SK-N-SH (cell line): ENCODE measurements at regions not wholly inside any gene's neighbourhood (a gene's known extent, or its start where the extent isn't known, plus 50 kb on each side); places are given as distances from the start of the nearest gene placed in this dataset.

Experiments used
- CTCF ChIA-PET: fragments of 300-600, 350-600 bp; formaldehyde crosslinking; extraction: SDS; loops from one replicate; lab custom pipeline; 2021; lab: Yijun Ruan, JAX
- POLR2A ChIA-PET: fragments of 350-600 bp; sonication (Branson Sonifier 250); formaldehyde crosslinking; extraction: SDS; loops from one replicate; lab custom pipeline; 2020; ENCODE audit warnings: antibody characterized with exemption, inconsistent platforms; lab: Yijun Ruan, JAX
- DNase-seq: peaks from one replicate; pipeline ENCODE4 v3.0.0; 2012
- H2AFZ ChIP-seq: fragments of 200-600 bp; sonication (generic); 2 replicates; pipeline ENCODE4 v1.8.1; 2016; ENCODE audit warnings: antibody characterized with exemption, mild to moderate bottlenecking, low read depth
- H3F3A ChIP-seq: fragments of 200-600 bp; sonication (generic); replicated peaks from 2 replicates; pipeline ENCODE3; 2016; ENCODE audit warnings: antibody characterized with exemption, mild to moderate bottlenecking; ENCODE audit not compliant: insufficient read depth
- H3K27ac ChIP-seq, 2 experiments: fragments of 200-500 bp in 1 of 2; fragments of 200-600 bp in 1 of 2; sonication (Bioruptor generic) in 1 of 2; sonication (generic), shearing (Covaris generic) in 1 of 2; 2 replicates each; pipeline versions ENCODE4 v1.5.1 to v1.6.1; 2014 to 2016; ENCODE audit warnings: low read depth in 2 of 2, inconsistent platforms in 1 of 2, low read length in 1 of 2, mild to moderate bottlenecking in 1 of 2, mixed read lengths in 1 of 2
- H3K27me3 ChIP-seq: fragments of 200-600 bp; sonication (generic), shearing (Covaris generic); 2 replicates; pipeline ENCODE4 v1.6.1; 2016; ENCODE audit warnings: mixed run types; ENCODE audit not compliant: insufficient read depth
- H3K36me3 ChIP-seq, 2 experiments: fragments of 200-500 bp in 1 of 2; fragments of 200-600 bp in 1 of 2; sonication (Bioruptor generic) in 1 of 2; sonication (generic) in 1 of 2; replicated peaks in 1 of 2; 2 replicates each; pipeline versions ENCODE3 to v1.5.1; 2014 to 2016; ENCODE audit warnings: low read length in 1 of 2, mild to moderate bottlenecking in 1 of 2; ENCODE audit not compliant: insufficient read depth in 2 of 2, control insufficient read depth in 1 of 2
- H3K4me1 ChIP-seq, 2 experiments: fragments of 200-500 bp in 1 of 2; fragments of 200-600 bp in 1 of 2; sonication (Bioruptor generic) in 1 of 2; sonication (generic), shearing (Covaris generic) in 1 of 2; 2 replicates each; pipeline versions ENCODE4 v1.5.1 to v1.6.1; 2014 to 2016; ENCODE audit warnings: low read depth in 1 of 2, low read length in 1 of 2, mixed run types in 1 of 2; ENCODE audit not compliant: insufficient read depth in 2 of 2, control insufficient read depth in 1 of 2
- H3K4me2 ChIP-seq: fragments of 200-600 bp; sonication (generic), shearing (Covaris generic); 2 replicates; pipeline ENCODE4 v1.6.1; 2017; ENCODE audit warnings: mixed run types
- H3K4me3 ChIP-seq, 2 experiments: fragments of 200-500 bp in 1 of 2; fragments of 200-600 bp in 1 of 2; sonication (Bioruptor generic) in 1 of 2; sonication (generic), shearing (Covaris generic) in 1 of 2; 2 replicates each; pipeline versions ENCODE4 v1.5.1 to v1.8.1; 2014 to 2016; ENCODE audit warnings: low read depth in 2 of 2, inconsistent platforms in 1 of 2, low read length in 1 of 2, mild to moderate bottlenecking in 1 of 2, mixed read lengths in 1 of 2, moderate library complexity in 1 of 2
- H3K79me2 ChIP-seq: fragments of 200-600 bp; sonication (generic); 2 replicates; pipeline ENCODE4 v1.8.1; 2017; ENCODE audit warnings: mild to moderate bottlenecking; ENCODE audit not compliant: insufficient read depth
- H3K9ac ChIP-seq: fragments of 200-600 bp; sonication (generic); 2 replicates; pipeline ENCODE4 v1.6.1; 2017; ENCODE audit warnings: mixed run types
- H3K9me2 ChIP-seq: fragments of 200-600 bp; sonication (generic); 2 replicates; pipeline ENCODE4 v1.6.1; 2017; ENCODE audit warnings: mixed run types
- H3K9me3 ChIP-seq: fragments of 200-600 bp; sonication (generic); 2 replicates; pipeline ENCODE4 v1.6.1; 2017; ENCODE audit warnings: mixed run types, mild to moderate bottlenecking, moderate library complexity
- H4K20me1 ChIP-seq: fragments of 200-600 bp; sonication (generic); 2 replicates; pipeline ENCODE4 v1.6.1; 2017; ENCODE audit warnings: mild to moderate bottlenecking, mixed run types; ENCODE audit not compliant: insufficient read depth
- CHD2 ChIP-seq: fragments of 150-350 bp; IDR thresholded peaks from 2 replicates; pipeline ENCODE4 v1.6.1; 2018; ENCODE audit warnings: low read length; ENCODE audit not compliant: partially characterized antibody
- ELF1 ChIP-seq: IDR thresholded peaks from 2 replicates; pipeline ENCODE4 v1.4.0; 2012
- EZH2phosphoT487 ChIP-seq: fragments of 200-600 bp; sonication (generic); IDR thresholded peaks from 2 replicates; pipeline ENCODE4 v1.6.1; 2017; ENCODE audit warnings: low read depth, mixed run types, mild to moderate bottlenecking, antibody characterized with exemption, moderate library complexity, borderline replicate concordance
- FOSL2 ChIP-seq: IDR thresholded peaks from 2 replicates; pipeline ENCODE4 v1.4.0; 2012; ENCODE audit warnings: low read depth, mild to moderate bottlenecking, moderate library complexity, borderline replicate concordance
- FOXJ3 ChIP-seq: sonication (generic); formaldehyde crosslinking; IDR thresholded peaks from 2 replicates; pipeline ENCODE4 v1.5.1; 2020; ENCODE audit warnings: mild to moderate bottlenecking, missing genetic modification reagents
- FOXM1 ChIP-seq: IDR thresholded peaks from 2 replicates; pipeline ENCODE4 v1.4.0; 2012; ENCODE audit warnings: low read depth, mild to moderate bottlenecking
- GABPA ChIP-seq: IDR thresholded peaks from 2 replicates; pipeline ENCODE4 v1.4.0; 2012; ENCODE audit warnings: low read depth, mild to moderate bottlenecking
- JUND ChIP-seq: IDR thresholded peaks from 2 replicates; pipeline ENCODE4 v1.4.0; 2012
- MAX ChIP-seq: IDR thresholded peaks from 2 replicates; pipeline ENCODE4 v1.4.0; 2012; ENCODE audit warnings: low read depth
- RCOR1 ChIP-seq: fragments of 150-350 bp; IDR thresholded peaks from 2 replicates; pipeline ENCODE4 v1.6.1; 2017; ENCODE audit warnings: antibody characterized with exemption, low read length
- RFX5 ChIP-seq: IDR thresholded peaks from 2 replicates; pipeline ENCODE4 v1.6.1; 2012; ENCODE audit warnings: mild to moderate bottlenecking, improper control_type of control experiment, low read length
- RXRA ChIP-seq: IDR thresholded peaks from 2 replicates; pipeline ENCODE4 v1.4.0; 2012; ENCODE audit warnings: low read depth, mild to moderate bottlenecking, borderline replicate concordance
- SIN3A ChIP-seq: IDR thresholded peaks from 2 replicates; pipeline ENCODE4 v1.6.1; 2012; ENCODE audit warnings: low read depth, mild to moderate bottlenecking, low read length, moderate library complexity, borderline replicate concordance
- SMC3 ChIP-seq: IDR thresholded peaks from 2 replicates; pipeline ENCODE4 v1.6.1; 2012; ENCODE audit warnings: low read depth, low read length, improper control_type of control experiment
- TAF1 ChIP-seq: IDR thresholded peaks from 2 replicates; pipeline ENCODE4 v1.6.1; 2012; ENCODE audit warnings: low read depth, mild to moderate bottlenecking, low read length, moderate library complexity, borderline replicate concordance
- TEAD4 ChIP-seq: IDR thresholded peaks from 2 replicates; pipeline ENCODE4 v1.4.0; 2012; ENCODE audit warnings: mild to moderate bottlenecking, borderline replicate concordance; ENCODE audit not compliant: insufficient read depth
- USF2 ChIP-seq: fragments of 150-350 bp; IDR thresholded peaks from 2 replicates; pipeline ENCODE4 v1.6.1; 2017; ENCODE audit warnings: antibody characterized with exemption, low read length, low read depth, borderline replicate concordance
- ZBTB33 ChIP-seq: IDR thresholded peaks from 2 replicates; pipeline ENCODE4 v1.4.0; 2012; ENCODE audit warnings: low read depth, borderline replicate concordance
- WGBS: methylation state at CpG from one replicate; pipeline ENCODE4 v1.1.6; 2017; ENCODE audit warnings: low lambda C conversion rate; 5-methylcytosine and 5-hydroxymethylcytosine counted together

GRCh38 chr13:99071211-99071610, 93.3 kb upstream of the DOCK9 start:
- Histone ChIP-seq H3K27me3 (no peaks in the 10 kb centered on the region), H2AFZ (no peak overlapping the region), H3K27ac (no peak overlapping the region), H3F3A (peaks cover 21% of the 10 kb centered on the region), H3K4me2 (no peak overlapping the region), H3K9ac (no peak overlapping the region), H3K79me2 (no peaks in the 10 kb centered on the region), H3K36me3 (no peaks in the 10 kb centered on the region), H3K4me3 (no peak overlapping the region), H3K9me2 (no peaks in the 10 kb centered on the region), H4K20me1 (no peaks in the 10 kb centered on the region), H3K4me1 (peaks cover 2 to 5% of the 10 kb centered on the region in 2 experiments; a peak in 2 of 4 replicates), H3K9me3 (no peaks in the 10 kb centered on the region)
- no peak for DNase-seq
- POLR2A ChIA-PET: no interaction called here
- TF ChIP-seq JUND: no peak
- TF ChIP-seq RXRA: no peak
- TF ChIP-seq MAX: no peak
- TF ChIP-seq FOSL2: no peak
- TF ChIP-seq SIN3A: no peak
- no peak for TF ChIP-seq CHD2
- TF ChIP-seq EZH2phosphoT487: no peak
- no peak for TF ChIP-seq ZBTB33
- no peak for TF ChIP-seq RCOR1
- no peak for TF ChIP-seq SMC3
- TF ChIP-seq TAF1: no peak
- no peak for TF ChIP-seq GABPA
- TF ChIP-seq ELF1: no peak
- TF ChIP-seq FOXM1: no peak
- no peak for TF ChIP-seq RFX5
- TF ChIP-seq USF2: no peak
- TF ChIP-seq TEAD4: no peak
- no peak for TF ChIP-seq FOXJ3 (CRISPR knock-in tag)
- CTCF ChIA-PET: no interaction called here
- WGBS: 92% methylated on average over 2 of the region's 2 CpGs
